ENCODE measurements at regions not wholly inside any gene's neighbourhood (a gene's known extent, or its start where the extent isn't known, plus 50 kb on each side); places are given as distances from the start of the nearest gene placed in this dataset.

DNA sequence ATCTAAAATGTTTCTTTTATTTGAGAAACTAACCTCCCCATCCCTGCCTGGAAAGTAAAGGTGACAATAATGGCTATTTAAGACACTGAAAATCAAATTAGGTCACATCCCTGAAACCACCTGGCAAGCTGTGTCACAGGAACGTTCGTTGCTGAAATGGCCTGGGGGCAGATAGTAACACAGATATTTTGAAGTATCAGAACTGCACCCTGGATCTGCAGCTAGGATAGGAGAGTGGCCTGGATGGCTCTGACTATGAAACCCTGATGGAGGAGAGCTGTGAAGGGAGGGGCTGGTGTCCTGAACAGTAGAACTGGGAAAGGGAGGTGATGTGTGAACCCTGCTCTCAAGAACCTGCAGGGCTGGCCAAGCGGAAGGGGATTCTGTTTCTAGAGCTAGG, 648.3 kb upstream of the CFAP20DC start:
- H3K4me1 ChIP-seq (ENCODE audit: control insufficient read depth, insufficient read depth, low read length) = no peaks in the 10 kb centered on the region
- H3K4me3 ChIP-seq (ENCODE audit: low read length) = no peak overlapping the region
- Mint-ChIP-seq H3K9me3 (no peaks in the 10 kb centered on the region), H3K4me1 (peaks cover 0 to under 1% of the 10 kb centered on the region in 2 donors), H3K27ac (no peak overlapping the region), H3K36me3 (no peaks in the 10 kb centered on the region), H3K27me3 (ENCODE audit: low read depth in 2 of 2) (peaks cover 0 to 6% of the 10 kb centered on the region in 2 donors), H3K4me3 (no peak overlapping the region)
- H3K9me3 ChIP-seq (ENCODE audit: control insufficient read depth, insufficient read depth, low read length) = no peaks in the 10 kb centered on the region
- TF ChIP-seq, protein P1, sequence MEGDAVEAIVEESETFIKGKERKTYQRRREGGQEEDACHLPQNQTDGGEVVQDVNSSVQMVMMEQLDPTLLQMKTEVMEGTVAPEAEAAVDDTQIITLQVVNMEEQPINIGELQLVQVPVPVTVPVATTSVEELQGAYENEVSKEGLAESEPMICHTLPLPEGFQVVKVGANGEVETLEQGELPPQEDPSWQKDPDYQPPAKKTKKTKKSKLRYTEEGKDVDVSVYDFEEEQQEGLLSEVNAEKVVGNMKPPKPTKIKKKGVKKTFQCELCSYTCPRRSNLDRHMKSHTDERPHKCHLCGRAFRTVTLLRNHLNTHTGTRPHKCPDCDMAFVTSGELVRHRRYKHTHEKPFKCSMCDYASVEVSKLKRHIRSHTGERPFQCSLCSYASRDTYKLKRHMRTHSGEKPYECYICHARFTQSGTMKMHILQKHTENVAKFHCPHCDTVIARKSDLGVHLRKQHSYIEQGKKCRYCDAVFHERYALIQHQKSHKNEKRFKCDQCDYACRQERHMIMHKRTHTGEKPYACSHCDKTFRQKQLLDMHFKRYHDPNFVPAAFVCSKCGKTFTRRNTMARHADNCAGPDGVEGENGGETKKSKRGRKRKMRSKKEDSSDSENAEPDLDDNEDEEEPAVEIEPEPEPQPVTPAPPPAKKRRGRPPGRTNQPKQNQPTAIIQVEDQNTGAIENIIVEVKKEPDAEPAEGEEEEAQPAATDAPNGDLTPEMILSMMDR (IDR thresholded peaks at IDR 0.05) = no peak
- DNase-seq (no peak), ATAC-seq (no peak)
- WGBS (ENCODE audit: insufficient coverage) = 86% methylated on average over 3 of the region's 3 CpGs
- H3K36me3 ChIP-seq (ENCODE audit: control insufficient read depth, insufficient read depth, low read length) = no peaks in the 10 kb centered on the region
- no peaks in the 10 kb centered on the region for H3K27me3 ChIP-seq (ENCODE audit: control insufficient read depth, insufficient read depth, low read length)
- intact Hi-C loops (cut with micrococcal nuclease) = no loop called here
- no peak overlapping the region for H3K27ac ChIP-seq (ENCODE audit: low read length)

DNA sequence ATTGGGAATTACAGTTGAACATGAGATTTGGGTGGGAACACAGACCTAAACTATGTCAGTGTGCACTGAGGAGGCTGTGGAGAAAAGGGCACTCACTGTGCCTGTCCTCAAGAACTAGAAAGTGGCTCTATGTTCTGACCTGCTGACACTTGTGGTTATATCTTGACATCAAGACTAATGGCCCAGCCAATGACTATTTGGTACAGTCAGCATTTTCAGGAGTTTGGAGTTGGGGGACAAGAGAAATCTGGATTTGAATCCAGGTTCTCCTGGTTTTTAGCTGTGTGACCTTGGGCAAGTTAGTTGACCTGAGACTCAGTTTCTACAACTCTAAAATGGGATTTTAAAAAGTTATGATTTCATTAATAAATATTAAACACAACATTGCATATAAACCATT, 647.0 kb upstream of the CFAP20DC start:
- no peak overlapping the region for H3K4me3 Mint-ChIP-seq
- ATAC-seq = no peak
- no peaks in the 10 kb centered on the region for H3K9me3 Mint-ChIP-seq
- H3K36me3 Mint-ChIP-seq = no peaks in the 10 kb centered on the region
- H3K27ac ChIP-seq (ENCODE audit: low read length) = no peak overlapping the region
- no peak overlapping the region for H3K4me3 ChIP-seq (ENCODE audit: low read length)
- no peaks in the 10 kb centered on the region for H3K9me3 ChIP-seq (ENCODE audit: control insufficient read depth, insufficient read depth, low read length)
- H3K4me1 Mint-ChIP-seq = peaks cover 9 to 12% of the 10 kb centered on the region in 2 donors
- DNase-seq = no peak
- no peaks in the 10 kb centered on the region for H3K27me3 ChIP-seq (ENCODE audit: control insufficient read depth, insufficient read depth, low read length)
- intact Hi-C loops (cut with micrococcal nuclease) = no loop called here
- no peaks in the 10 kb centered on the region for H3K36me3 ChIP-seq (ENCODE audit: control insufficient read depth, insufficient read depth, low read length)
- no peaks in the 10 kb centered on the region for H3K4me1 ChIP-seq (ENCODE audit: control insufficient read depth, insufficient read depth, low read length)
- H3K27me3 Mint-ChIP-seq (ENCODE audit: low read depth in 2 of 2) = peaks cover 0 to 6% of the 10 kb centered on the region in 2 donors
- TF ChIP-seq, protein P1 (IDR thresholded peaks at IDR 0.05) = no peak
- no peak overlapping the region for H3K27ac Mint-ChIP-seq

- Mint-ChIP-seq H3K27ac (no peak overlapping the region), H3K9me3 (no peaks in the 10 kb centered on the region), H3K4me1 (peaks cover 9 to 12% of the 10 kb centered on the region in 2 donors), H3K27me3 (ENCODE audit: low read depth in 2 of 2) (peaks cover 0 to 2% of the 10 kb centered on the region in 2 donors), H3K4me3 (no peak overlapping the region), H3K36me3 (no peaks in the 10 kb centered on the region)
- no peak overlapping the region for H3K27ac ChIP-seq (ENCODE audit: low read length)
- DNase-seq = no peak
- TF ChIP-seq, protein P1 (IDR thresholded peaks at IDR 0.05) = no peak
- no peak for ATAC-seq
- 76% methylated on average over 3 of the region's 4 CpGs for WGBS (ENCODE audit: insufficient coverage)
- no peaks in the 10 kb centered on the region for H3K4me1 ChIP-seq (ENCODE audit: control insufficient read depth, insufficient read depth, low read length)
- H3K36me3 ChIP-seq (ENCODE audit: control insufficient read depth, insufficient read depth, low read length) = no peaks in the 10 kb centered on the region
- H3K9me3 ChIP-seq (ENCODE audit: control insufficient read depth, insufficient read depth, low read length) = no peaks in the 10 kb centered on the region
- intact Hi-C loops (cut with micrococcal nuclease) = no loop called here
- H3K4me3 ChIP-seq (ENCODE audit: low read length) = no peak overlapping the region
- no peaks in the 10 kb centered on the region for H3K27me3 ChIP-seq (ENCODE audit: control insufficient read depth, insufficient read depth, low read length)
Measured at GRCh38 chr3:59695860-59696259, 646.0 kb upstream of the CFAP20DC start.

DNA sequence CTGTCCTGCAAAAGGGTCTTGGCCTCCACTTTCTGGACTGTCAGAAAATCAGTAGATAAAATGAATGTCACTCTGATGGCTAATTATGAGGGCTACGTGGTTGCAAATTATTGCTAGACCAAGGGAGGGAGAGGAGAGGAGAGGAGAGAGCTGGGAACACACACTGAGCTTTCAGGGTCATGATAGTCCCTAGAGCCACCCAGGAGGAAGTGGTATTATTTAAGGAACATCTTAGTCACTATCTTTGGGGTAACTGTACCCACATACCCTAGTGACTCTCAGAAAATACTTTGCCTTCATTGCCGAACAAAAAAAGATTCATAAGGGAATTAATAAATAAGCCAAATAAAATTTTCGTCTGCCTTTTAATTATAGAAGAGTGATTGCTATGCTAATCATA, 642.3 kb upstream of the CFAP20DC start:
- DNase-seq = no peak
- Histone ChIP-seq H3K4me1 (ENCODE audit: control insufficient read depth, insufficient read depth, low read length) (no peaks in the 10 kb centered on the region), H3K27ac (ENCODE audit: low read length) (no peak overlapping the region), H3K9me3 (ENCODE audit: control insufficient read depth, insufficient read depth, low read length) (no peaks in the 10 kb centered on the region), H3K4me3 (ENCODE audit: low read length) (no peak overlapping the region), H3K36me3 (ENCODE audit: control insufficient read depth, insufficient read depth, low read length) (no peaks in the 10 kb centered on the region), H3K27me3 (ENCODE audit: control insufficient read depth, insufficient read depth, low read length) (no peaks in the 10 kb centered on the region)
- no peak overlapping the region for H3K27ac Mint-ChIP-seq
- no peaks in the 10 kb centered on the region for H3K9me3 Mint-ChIP-seq
- H3K36me3 Mint-ChIP-seq = no peaks in the 10 kb centered on the region
- intact Hi-C loops (cut with micrococcal nuclease) = no loop called here
- 21% methylated on average over 1 of the region's 3 CpGs for WGBS (ENCODE audit: insufficient coverage)
- H3K4me3 Mint-ChIP-seq = no peak overlapping the region
- ATAC-seq = no peak
- TF ChIP-seq, protein P1 (IDR thresholded peaks at IDR 0.05) = no peak
- peaks cover 0 to 2% of the 10 kb centered on the region in 2 donors for H3K27me3 Mint-ChIP-seq (ENCODE audit: low read depth in 2 of 2)
- peaks cover 9 to 12% of the 10 kb centered on the region in 2 donors for H3K4me1 Mint-ChIP-seq
